Jurkat, Clone E6-1 (cell line): ENCODE measurements at regions not wholly inside any gene's neighbourhood (a gene's known extent, or its start where the extent isn't known, plus 50 kb on each side); places are given as distances from the start of the nearest gene placed in this dataset.
"Not testable (repeated sequence)": the region's sequence is repeated elsewhere in the genome, so short reads cannot be mapped to it uniquely, and the experiment has no call there.

Source experiments
- DNase-seq: peaks from one replicate; pipeline ENCODE4 v3.0.0-alpha.2; 2011; ENCODE audit warnings: low read depth, low spot score
- H3K4me3 ChIP-seq: 2 replicates; pipeline ENCODE4 v1.5.1; 2011; ENCODE audit warnings: mild to moderate bottlenecking, low read length, control low read depth, moderate library complexity

DNA sequence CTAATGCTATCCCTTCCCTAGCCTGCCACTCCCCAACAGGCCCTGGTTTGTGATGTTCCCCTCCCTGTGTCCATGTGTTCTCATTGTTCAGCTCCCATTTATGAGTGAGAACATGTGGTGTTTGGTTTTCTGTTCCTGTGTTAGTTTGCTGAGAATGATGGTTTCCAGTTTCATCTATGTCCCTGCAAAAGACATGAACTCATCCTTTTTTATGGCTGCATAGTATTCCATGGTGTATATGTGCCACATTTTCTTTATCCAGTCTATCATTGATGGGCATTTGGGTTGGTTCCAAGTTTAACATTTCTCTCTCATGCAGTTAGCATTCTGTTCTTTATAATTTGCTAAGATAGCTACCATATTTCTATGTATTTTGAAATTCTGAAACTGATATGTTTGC, 287.0 kb downstream of the KIF20B start:
- not testable (repeated sequence) for H3K4me3 ChIP-seq, DNase-seq

DNA sequence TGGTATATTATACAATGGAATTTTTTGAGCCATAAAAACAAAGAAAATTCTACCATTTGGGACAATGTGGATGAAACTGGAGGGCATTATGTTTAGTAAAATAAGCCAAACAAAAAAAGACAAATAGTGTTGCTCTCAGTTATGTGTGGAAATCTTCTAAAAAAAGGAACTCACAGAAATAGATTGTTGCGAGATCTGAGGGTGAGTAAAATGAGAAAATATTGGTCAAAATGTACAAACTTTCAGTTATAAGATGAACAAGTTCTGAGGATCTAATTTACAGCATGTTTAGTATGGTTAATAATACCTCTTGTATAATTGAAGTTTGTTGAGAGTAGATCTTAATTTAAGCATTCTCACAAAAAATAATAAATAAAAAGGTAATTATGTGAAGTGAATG, 291.2 kb downstream of the KIF20B start:
- H3K4me3 ChIP-seq = no peak overlapping the region
- DNase-seq = no peak

- no peak overlapping the region for H3K4me3 ChIP-seq
- DNase-seq = no peak
Measured at GRCh38 chr10:90007226-90007625, 305.8 kb downstream of the KIF20B start.

DNA sequence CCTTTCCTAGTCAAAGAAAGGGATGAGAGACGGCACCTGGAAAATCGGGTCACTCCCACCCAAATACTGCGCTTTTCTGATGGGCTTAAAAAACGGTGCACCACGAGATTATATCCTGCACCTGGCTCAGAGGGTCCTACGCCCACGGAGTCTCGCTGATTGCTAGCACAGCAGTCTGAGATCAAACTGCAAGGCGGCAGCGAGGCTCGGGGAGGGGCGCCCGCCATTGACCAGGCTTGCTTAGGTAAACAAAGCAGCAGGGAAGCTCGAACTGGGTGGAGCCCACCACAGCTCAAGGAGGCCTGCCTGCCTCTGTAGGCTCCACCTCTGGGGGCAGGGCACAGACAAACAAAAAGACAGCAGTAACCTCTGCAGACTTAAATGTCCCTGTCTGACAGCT, 309.9 kb downstream of the KIF20B start:
- not testable (repeated sequence) for H3K4me3 ChIP-seq, DNase-seq

DNA sequence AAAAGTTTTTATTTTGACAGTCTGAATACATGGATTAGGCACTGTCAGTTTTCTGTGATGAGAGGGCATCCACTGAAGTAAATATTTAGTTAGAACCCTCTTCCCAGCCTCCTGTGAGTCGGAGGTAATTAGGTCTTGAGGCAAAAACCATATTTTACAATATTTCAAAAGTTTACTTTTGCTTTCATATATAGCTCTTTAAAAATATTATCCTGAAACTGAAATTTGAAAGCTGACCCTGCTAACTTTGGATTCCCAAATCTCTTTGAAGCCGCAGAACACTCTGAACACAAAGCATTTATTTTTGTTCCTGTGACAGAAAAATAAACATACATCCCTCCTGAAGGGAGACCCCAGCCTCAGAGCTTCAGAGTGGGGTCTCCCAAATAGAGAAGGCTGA, 317.4 kb downstream of the KIF20B start:
- DNase-seq = no peak

GRCh38 chr10:90020506-90020905, 319.1 kb downstream of the KIF20B start:
- no peak for DNase-seq
- H3K4me3 ChIP-seq = no peak overlapping the region

More for the DNA sequence above, 317.4 kb downstream of the KIF20B start:
- no peak overlapping the region for H3K4me3 ChIP-seq

GRCh38 chr10:90023950-90024349, 322.6 kb downstream of the KIF20B start:
- H3K4me3 ChIP-seq = no peak overlapping the region
- no peak for DNase-seq

DNA sequence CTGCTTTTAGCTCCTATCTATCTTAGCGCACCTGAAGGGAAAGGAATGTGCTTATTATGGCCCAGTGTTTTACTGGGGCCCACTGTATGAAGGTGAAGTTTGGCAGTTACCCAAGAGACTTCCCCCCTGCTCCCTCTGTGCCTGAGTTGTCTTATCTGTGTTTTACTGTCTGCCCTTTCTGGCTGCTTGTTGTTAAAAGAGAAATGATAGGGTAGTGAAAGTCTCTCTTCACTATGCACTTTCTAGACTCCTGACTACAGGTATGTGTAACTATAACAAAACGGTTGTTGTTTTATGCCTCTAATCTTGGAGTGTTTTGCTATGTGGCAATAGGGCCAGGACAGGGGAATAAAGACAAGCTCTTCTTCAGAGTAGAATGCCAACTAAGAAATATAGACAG, 326.9 kb downstream of the KIF20B start:
- DNase-seq = no peak
- no peak overlapping the region for H3K4me3 ChIP-seq

GRCh38 chr10:90031776-90032175, 330.4 kb downstream of the KIF20B start:
- no peak for DNase-seq
- H3K4me3 ChIP-seq = no peak overlapping the region

GRCh38 chr10:90032519-90032918, 331.1 kb downstream of the KIF20B start:
- no peak overlapping the region for H3K4me3 ChIP-seq
- DNase-seq = no peak

DNA sequence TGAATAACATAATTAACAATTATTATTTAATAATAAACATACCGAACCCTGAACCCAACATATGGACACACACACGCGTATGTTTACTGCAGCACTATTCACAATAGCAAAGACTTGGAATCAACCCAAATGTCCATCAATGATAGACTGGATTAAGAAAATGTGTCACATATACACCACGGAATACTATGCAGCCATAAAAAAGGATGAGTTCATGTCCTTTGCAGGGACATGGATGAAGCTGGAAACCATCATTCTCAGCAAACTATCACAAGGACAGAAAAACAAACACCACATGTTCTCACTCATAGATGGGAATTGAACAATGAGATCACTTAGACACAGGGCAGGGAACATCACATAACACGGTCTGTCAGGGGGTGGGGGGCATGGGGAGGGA, 333.5 kb downstream of the KIF20B start:
- not testable (repeated sequence) for DNase-seq, H3K4me3 ChIP-seq

- DNase-seq = no peak
- no peak overlapping the region for H3K4me3 ChIP-seq
Measured at GRCh38 chr10:90041585-90041984, 340.2 kb downstream of the KIF20B start.

- no peak for DNase-seq
- no peak overlapping the region for H3K4me3 ChIP-seq
Measured at GRCh38 chr10:90042075-90042474, 340.7 kb downstream of the KIF20B start.

GRCh38 chr10:90047243-90047729, 345.9 kb downstream of the KIF20B start:
- DNase-seq = no peak
- H3K4me3 ChIP-seq = no peak overlapping the region

GRCh38 chr10:90051053-90051452, 349.7 kb downstream of the KIF20B start:
- H3K4me3 ChIP-seq = no peak overlapping the region
- DNase-seq = no peak

GRCh38 chr10:90051474-90051873, 350.1 kb downstream of the KIF20B start:
- DNase-seq = no peak
- H3K4me3 ChIP-seq = no peak overlapping the region

GRCh38 chr10:90062786-90063185, 361.4 kb downstream of the KIF20B start:
- no peak overlapping the region for H3K4me3 ChIP-seq
- no peak for DNase-seq

- DNase-seq = no peak
- no peak overlapping the region for H3K4me3 ChIP-seq
Measured at GRCh38 chr10:90064295-90064694, 362.9 kb downstream of the KIF20B start.

DNA sequence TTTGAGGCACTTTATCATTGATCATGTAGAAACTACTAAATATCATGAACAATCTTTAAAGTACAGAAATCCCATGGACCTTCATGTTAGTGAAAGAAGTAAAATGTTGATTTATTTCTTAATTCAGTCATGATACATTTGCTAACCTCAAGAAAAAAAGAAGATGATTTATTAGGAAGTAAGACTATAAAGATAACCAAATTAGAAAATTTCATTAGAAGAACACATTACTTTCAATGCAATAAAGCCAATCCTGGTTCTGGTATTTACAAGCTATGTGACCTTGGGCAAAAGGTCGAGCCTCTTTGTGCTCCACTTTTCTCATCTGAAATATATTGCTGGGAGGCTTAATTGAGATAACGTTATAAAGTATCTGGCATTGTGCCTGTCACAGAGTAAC, 365.0 kb downstream of the KIF20B start:
- no peak for DNase-seq
- H3K4me3 ChIP-seq = no peak overlapping the region

DNA sequence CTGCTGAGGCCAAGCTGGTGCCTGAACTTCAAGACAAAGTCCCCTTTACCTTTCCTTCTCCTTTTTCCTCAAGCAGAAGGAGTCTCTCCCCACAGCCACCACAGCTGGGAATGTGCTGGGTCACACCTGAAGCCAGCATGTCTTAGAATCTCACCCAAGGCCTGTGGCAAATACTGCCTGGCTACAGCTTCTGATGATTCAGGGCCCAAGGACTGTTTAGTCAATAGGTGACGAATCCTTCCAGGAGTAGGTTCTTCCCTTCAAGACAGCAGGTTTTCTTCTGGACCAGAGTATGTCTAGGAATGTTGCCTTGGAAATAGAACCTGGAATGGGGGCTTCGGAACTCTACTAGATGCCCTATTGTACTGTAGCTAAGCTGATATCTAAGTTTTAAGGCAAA, 374.6 kb downstream of the KIF20B start:
- no peak overlapping the region for H3K4me3 ChIP-seq
- DNase-seq = no peak

DNA sequence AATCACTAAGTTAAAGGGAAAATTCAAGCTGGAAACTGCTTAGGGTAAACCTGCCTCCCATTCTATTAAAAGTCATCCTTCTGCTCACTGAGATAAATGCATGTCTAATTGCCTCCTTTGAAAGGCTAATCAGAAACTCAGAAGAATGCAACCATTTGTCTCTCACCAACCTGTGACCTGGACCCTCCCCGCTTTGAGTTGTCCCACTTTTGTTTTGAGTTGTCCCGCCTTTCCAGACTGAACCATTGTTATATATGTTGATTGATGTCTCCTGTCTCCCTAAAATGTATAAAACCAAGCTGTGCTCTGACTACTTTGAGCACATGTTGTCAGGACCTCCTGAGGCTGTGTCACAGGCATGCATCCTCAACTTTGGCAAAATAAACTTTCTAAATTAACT, 378.4 kb downstream of the KIF20B start:
- no peak overlapping the region for H3K4me3 ChIP-seq
- no peak for DNase-seq
